Activated naive CD8-positive, alpha-beta T cell treated with anti-CD3 and anti-CD28 coated beads, Interleukin-2, amount 50 U/mL, for 24 hours (primary cell): ENCODE measurements at regions not wholly inside any gene's neighbourhood (a gene's known extent, or its start where the extent isn't known, plus 50 kb on each side); places are given as distances from the start of the nearest gene placed in this dataset.

Experiments
- ATAC-seq: fragments of 150-1000 bp; cut with Tn5 transposase; one replicate; pipeline ENCODE4 v1.10.0; 2021
- DNase-seq: peaks from one replicate; pipeline ENCODE4 v3.0.0; 2021
- H3K27ac Mint-ChIP-seq: one replicate; pipeline ENCODE4 v1.8.0; 2021; ENCODE audit warnings: mild to moderate bottlenecking, mixed read lengths
- H3K27me3 Mint-ChIP-seq: one replicate; pipeline ENCODE4 v1.8.0; 2021; ENCODE audit warnings: mixed read lengths
- H3K36me3 Mint-ChIP-seq: one replicate; pipeline ENCODE4 v1.8.0; 2021; ENCODE audit warnings: low read depth, mixed read lengths
- H3K4me1 Mint-ChIP-seq: one replicate; pipeline ENCODE4 v1.8.0; 2021; ENCODE audit warnings: mixed read lengths
- H3K4me3 Mint-ChIP-seq: one replicate; pipeline ENCODE4 v1.8.0; 2021; ENCODE audit warnings: mild to moderate bottlenecking, moderate library complexity, mixed read lengths
- H3K9me3 Mint-ChIP-seq: one replicate; pipeline ENCODE4 v1.8.0; 2021; ENCODE audit warnings: mixed read lengths

DNA sequence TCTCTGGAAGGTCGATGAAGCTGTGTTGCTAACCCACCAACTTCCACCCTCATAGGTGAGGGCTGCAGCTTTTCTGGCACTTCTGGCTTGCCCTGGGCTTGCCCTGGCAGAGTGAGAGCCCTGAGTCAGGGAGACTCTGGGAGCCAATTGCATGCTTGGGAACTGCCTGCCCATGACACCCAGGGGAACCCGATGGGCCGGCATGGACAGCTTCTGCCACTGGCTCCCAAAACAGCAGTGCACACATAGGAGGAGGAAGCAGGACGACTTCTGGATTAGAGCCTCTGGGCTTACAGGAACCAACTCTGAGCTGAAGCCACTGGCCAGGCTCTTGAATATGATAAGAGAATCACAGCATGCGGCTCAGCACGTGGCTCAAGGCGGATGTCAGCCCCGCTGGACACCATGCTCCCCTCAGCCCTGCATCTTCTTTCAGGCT, 135.2 kb upstream of the UNC5B start:
- H3K36me3 Mint-ChIP-seq, result no peaks in the 10 kb centered on the region
- peaks cover 5% of the 10 kb centered on the region for H3K27me3 Mint-ChIP-seq
- H3K4me3 Mint-ChIP-seq, result no peak overlapping the region
- H3K27ac Mint-ChIP-seq, result no peak overlapping the region
- ATAC-seq, result no peak
- no peak for DNase-seq
- H3K4me1 Mint-ChIP-seq, result no peaks in the 10 kb centered on the region
- H3K9me3 Mint-ChIP-seq, result no peaks in the 10 kb centered on the region

- Mint-ChIP-seq H3K27ac (no peak overlapping the region), H3K27me3 (peaks cover 5% of the 10 kb centered on the region), H3K9me3 (no peaks in the 10 kb centered on the region), H3K36me3 (no peaks in the 10 kb centered on the region), H3K4me3 (no peak overlapping the region), H3K4me1 (no peaks in the 10 kb centered on the region)
- DNase-seq (no peak), ATAC-seq (no peak)
These were observed 134.4 kb upstream of the UNC5B start for GRCh38 chr10:71077796-71078453.

DNA sequence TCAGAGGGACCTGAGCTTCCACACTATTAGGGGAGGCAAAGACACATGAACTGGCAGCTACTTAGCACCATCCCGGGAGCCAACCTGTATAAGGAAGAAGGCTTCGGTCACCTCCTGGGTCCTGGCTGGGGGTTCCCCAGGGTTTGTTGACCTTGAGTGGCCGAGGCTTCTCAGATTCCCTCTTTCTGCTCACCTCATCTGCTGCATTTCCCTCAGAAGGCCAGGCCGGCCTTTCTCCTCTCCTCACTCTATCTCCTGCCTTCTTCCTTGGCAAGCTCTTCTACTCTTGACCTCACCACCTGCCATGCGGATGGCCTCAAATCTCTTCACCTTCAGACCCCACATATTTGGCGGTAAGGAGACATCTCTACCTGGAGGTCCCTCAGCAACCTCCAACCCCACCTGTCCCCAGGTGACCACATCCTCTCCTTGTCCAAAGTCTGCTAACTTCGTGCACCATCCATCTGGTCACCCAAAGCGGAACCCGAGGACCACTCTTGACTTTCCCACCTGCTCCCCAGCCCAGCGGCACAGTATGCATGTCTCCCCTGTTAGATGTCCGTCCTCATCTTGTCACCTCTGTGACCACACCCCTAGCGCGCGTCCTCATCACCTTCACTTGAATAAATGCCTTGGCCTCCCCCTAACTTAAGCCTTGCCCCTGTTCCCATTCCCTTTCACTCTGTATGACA, 133.8 kb upstream of the UNC5B start:
- H3K4me1 Mint-ChIP-seq, result no peaks in the 10 kb centered on the region
- H3K4me3 Mint-ChIP-seq, result no peak overlapping the region
- ATAC-seq (no peak), DNase-seq (no peak)
- H3K27ac Mint-ChIP-seq, result no peak overlapping the region
- H3K36me3 Mint-ChIP-seq, result no peaks in the 10 kb centered on the region
- no peaks in the 10 kb centered on the region for H3K9me3 Mint-ChIP-seq
- H3K27me3 Mint-ChIP-seq, result peaks cover 5% of the 10 kb centered on the region

DNA sequence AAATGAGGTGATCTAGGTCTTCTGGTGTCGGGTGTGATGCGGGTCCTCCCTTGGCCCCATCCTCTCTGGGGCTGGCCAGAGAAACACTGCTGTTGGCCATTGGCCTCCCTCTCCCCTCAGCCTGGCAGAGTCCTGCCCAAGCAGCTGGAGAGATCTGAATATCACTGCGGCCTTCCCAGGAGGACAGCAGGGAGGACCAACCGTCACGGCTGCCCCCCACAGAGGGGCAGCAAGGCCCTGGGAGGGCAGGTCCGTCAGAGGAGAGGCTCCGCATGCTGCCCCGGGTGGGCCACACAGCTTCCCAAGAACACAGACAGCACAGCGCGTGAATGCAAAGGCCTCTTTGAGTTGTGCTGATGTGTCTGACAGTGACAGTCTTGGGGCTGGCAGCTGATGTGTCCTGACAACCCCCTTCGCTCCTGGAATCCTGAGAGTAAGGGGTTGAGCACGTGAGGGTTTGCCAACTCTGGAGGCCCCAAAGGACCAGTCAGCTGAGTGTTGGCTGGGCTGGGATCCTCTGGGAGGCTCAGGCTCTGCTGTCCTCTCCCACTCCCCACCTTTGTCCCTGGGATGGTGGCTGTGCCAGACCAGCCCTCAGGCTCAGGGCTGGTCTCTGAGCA, 132.5 kb upstream of the UNC5B start:
- no peaks in the 10 kb centered on the region for H3K4me1 Mint-ChIP-seq
- DNase-seq (no peak), ATAC-seq (no peak)
- H3K27ac Mint-ChIP-seq, result no peak overlapping the region
- H3K36me3 Mint-ChIP-seq, result no peaks in the 10 kb centered on the region
- peaks cover 5% of the 10 kb centered on the region for H3K27me3 Mint-ChIP-seq
- H3K4me3 Mint-ChIP-seq, result no peak overlapping the region
- H3K9me3 Mint-ChIP-seq, result no peaks in the 10 kb centered on the region

- Mint-ChIP-seq H3K27me3 (peaks cover 5% of the 10 kb centered on the region), H3K9me3 (no peaks in the 10 kb centered on the region), H3K36me3 (no peaks in the 10 kb centered on the region), H3K27ac (no peak overlapping the region), H3K4me1 (no peaks in the 10 kb centered on the region), H3K4me3 (no peak overlapping the region)
- DNase-seq (no peak), ATAC-seq (no peak)
These were observed 131.8 kb upstream of the UNC5B start for GRCh38 chr10:71080381-71081228.

DNA sequence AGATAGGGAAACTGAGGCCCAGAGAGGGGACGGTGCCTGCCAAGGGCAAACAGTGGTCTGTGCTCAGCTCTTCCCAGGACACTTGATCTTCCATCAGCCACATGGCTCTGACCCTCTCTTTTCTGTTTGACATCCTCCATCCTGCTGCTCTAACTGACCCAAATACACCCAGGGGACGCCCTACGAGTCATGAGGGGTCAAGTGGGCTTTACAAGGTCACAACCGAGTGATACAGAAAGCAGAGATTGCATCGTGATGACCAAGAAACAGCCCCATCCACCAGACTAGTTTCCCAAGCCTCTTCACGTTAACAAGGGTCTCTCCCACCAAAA, 131.2 kb upstream of the UNC5B start:
- Mint-ChIP-seq H3K36me3 (no peaks in the 10 kb centered on the region), H3K27me3 (peaks cover 5% of the 10 kb centered on the region), H3K9me3 (no peaks in the 10 kb centered on the region), H3K27ac (no peak overlapping the region), H3K4me3 (no peak overlapping the region), H3K4me1 (no peaks in the 10 kb centered on the region)
- ATAC-seq, result no peak
- DNase-seq, result no peak

DNA sequence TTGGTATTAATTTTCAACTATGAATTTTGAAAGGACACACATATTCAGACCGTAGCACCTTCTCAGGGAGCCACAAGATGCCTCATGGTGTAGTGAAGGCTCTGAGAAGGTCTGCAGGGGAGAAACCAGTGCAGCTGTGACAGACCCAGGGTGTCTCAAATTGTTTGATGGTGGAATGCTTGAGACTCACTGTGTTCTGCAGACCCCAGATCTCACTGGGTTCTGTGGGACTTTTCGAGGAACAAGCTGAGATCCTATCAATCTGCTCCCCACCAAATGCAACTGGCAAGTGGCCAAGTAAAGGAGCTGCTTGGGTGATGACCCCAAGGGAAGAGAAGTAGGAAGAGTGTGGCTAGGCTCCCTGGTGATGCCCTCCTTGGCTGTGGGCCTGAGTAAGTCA, 130.5 kb upstream of the UNC5B start:
- H3K27ac Mint-ChIP-seq, result no peak overlapping the region
- H3K27me3 Mint-ChIP-seq, result peaks cover 5% of the 10 kb centered on the region
- DNase-seq (no peak), ATAC-seq (no peak)
- H3K4me1 Mint-ChIP-seq, result no peaks in the 10 kb centered on the region
- no peaks in the 10 kb centered on the region for H3K9me3 Mint-ChIP-seq
- no peaks in the 10 kb centered on the region for H3K36me3 Mint-ChIP-seq
- no peak overlapping the region for H3K4me3 Mint-ChIP-seq

- Mint-ChIP-seq H3K27me3 (peaks cover 5% of the 10 kb centered on the region), H3K9me3 (no peaks in the 10 kb centered on the region), H3K4me3 (no peak overlapping the region), H3K36me3 (no peaks in the 10 kb centered on the region), H3K4me1 (no peaks in the 10 kb centered on the region), H3K27ac (no peak overlapping the region)
- DNase-seq, result no peak
- ATAC-seq, result no peak
These were observed 129.2 kb upstream of the UNC5B start for GRCh38 chr10:71082960-71083715.

DNA sequence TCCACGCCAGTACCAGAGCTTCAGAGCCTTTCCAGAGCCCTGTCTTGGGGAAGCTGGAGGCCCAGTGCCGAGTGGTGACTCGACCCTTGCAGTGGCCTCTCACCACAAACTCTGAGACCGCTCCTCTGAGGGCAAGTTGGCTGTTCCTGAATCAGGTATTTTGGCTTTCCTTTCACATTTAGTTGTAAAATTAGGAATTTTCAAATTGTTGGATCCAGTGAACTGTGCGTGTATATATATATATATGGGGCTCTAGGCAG, 128.7 kb upstream of the UNC5B start:
- Mint-ChIP-seq H3K36me3 (no peaks in the 10 kb centered on the region), H3K4me3 (no peak overlapping the region), H3K27ac (no peak overlapping the region), H3K4me1 (no peaks in the 10 kb centered on the region), H3K9me3 (no peaks in the 10 kb centered on the region), H3K27me3 (peaks cover 4% of the 10 kb centered on the region)
- no peak for ATAC-seq
- DNase-seq, result no peak

GRCh38 chr10:71084061-71084817, 128.1 kb upstream of the UNC5B start:
- DNase-seq, result no peak
- H3K27me3 Mint-ChIP-seq, result no peaks in the 10 kb centered on the region
- H3K4me3 Mint-ChIP-seq, result no peak overlapping the region
- no peaks in the 10 kb centered on the region for H3K36me3 Mint-ChIP-seq
- H3K4me1 Mint-ChIP-seq, result no peaks in the 10 kb centered on the region
- ATAC-seq, result no peak
- H3K9me3 Mint-ChIP-seq, result no peaks in the 10 kb centered on the region
- H3K27ac Mint-ChIP-seq, result no peak overlapping the region

- H3K4me3 Mint-ChIP-seq, result no peak overlapping the region
- H3K36me3 Mint-ChIP-seq, result no peaks in the 10 kb centered on the region
- no peak overlapping the region for H3K27ac Mint-ChIP-seq
- H3K9me3 Mint-ChIP-seq, result no peaks in the 10 kb centered on the region
- no peaks in the 10 kb centered on the region for H3K4me1 Mint-ChIP-seq
- no peaks in the 10 kb centered on the region for H3K27me3 Mint-ChIP-seq
- DNase-seq, result no peak
- no peak for ATAC-seq
These were observed 127.6 kb upstream of the UNC5B start for GRCh38 chr10:71084818-71085126.

DNA sequence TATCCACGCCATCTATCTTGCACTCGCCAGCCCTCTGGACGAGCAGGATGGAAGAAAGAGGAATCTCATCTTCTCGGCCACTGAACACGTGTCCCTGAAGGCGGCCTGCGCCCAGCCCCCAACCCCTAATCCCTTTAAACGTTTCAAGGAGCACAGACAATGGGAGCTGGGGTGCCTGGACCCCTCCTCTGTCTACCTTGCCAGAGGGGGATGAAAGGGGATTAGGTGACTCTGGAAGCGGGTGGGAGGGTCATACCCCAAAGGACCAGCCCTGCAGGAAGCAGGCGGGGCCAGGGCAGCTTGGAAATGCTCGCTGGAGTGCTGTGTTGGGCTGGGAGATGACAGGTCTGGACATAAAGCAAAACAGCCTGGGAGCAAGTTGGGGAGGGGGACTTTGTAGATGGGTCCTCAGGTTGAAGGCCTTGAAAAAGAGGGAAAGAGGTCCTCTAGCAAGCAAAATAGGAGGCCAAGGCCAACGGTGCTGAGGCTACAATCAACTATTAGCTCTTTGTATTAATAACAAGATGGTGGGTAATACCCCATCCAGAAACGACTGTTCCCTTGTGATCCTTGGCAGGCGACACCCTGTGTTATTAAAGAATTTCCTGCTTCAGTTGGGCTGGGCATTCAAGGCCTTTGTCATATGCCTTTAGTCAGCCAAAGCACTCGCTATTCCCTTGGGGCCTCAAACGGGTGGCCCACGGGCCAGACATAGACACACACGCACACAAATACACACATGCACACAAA, 126.5 kb upstream of the UNC5B start:
- H3K36me3 Mint-ChIP-seq, result no peaks in the 10 kb centered on the region
- H3K9me3 Mint-ChIP-seq, result no peaks in the 10 kb centered on the region

DNA sequence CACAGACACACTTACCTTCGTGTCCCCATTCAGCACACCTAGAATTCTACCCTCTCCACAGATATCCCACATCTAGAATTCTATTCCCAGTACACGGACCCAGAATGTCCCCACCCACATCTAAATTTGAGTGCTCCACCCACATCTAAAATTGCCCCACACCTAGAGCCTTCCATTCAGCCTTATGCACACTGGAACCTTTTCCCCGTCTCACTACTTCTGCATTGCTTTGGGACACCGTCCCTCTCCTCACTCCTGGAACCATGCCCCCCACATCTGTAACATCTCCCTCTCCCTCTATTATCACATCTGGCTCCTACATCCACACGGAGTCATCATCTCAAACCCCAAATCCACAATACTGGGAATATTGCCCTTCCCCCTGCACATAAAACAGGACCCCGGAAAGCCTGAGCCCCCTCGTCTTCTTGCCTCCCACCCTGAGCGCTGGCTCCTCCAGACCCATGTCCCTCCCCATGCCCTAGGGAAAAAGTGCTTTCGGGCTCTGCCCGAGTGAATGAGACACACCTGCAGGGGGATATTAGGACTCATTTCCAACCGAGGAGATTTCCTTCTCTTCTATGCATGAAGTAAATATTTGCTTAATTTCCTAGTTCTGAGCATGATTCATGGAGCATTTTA, 125.8 kb upstream of the UNC5B start:
- DNase-seq (no peak), ATAC-seq (no peak)
- peaks cover 9% of the 10 kb centered on the region for H3K27me3 Mint-ChIP-seq
- no peaks in the 10 kb centered on the region for H3K9me3 Mint-ChIP-seq
- no peaks in the 10 kb centered on the region for H3K36me3 Mint-ChIP-seq
- no peak overlapping the region for H3K4me3 Mint-ChIP-seq
- H3K27ac Mint-ChIP-seq, result no peak overlapping the region
- no peaks in the 10 kb centered on the region for H3K4me1 Mint-ChIP-seq

More for the DNA sequence above, 126.5 kb upstream of the UNC5B start:
- ATAC-seq, result no peak
- Mint-ChIP-seq H3K27me3 (peaks cover 5% of the 10 kb centered on the region), H3K27ac (no peak overlapping the region), H3K4me3 (no peak overlapping the region), H3K4me1 (no peaks in the 10 kb centered on the region)
- DNase-seq, result no peak
